ENCODE measurements at regions not wholly inside any gene's neighbourhood (a gene's known extent, or its start where the extent isn't known, plus 50 kb on each side); places are given as distances from the start of the nearest gene placed in this dataset.

GRCh38 chr18:51397347-51397962 lies 200.0 kb upstream of the MEX3C start:
- CTCF ChIA-PET (ENCODE audit: low intra/inter-chr PET ratio): no interaction called here
- DNase-seq (ENCODE audit: extremely low read depth in 1 of 4, low spot score in 3 of 4) (no peak), FAIRE-seq (no peak), ATAC-seq (no peak)
- Histone ChIP-seq H3K9ac (ENCODE audit: insufficient read depth in 1 of 2, low read depth in 2 of 2, low read length in 2 of 2) (no peak overlapping the region), H3K27ac (ENCODE audit: extremely low read depth, low read depth, low read length) (no peak overlapping the region), H3K27me3 (ENCODE audit: control insufficient read depth in 2 of 2, insufficient read depth in 2 of 2, low read length in 2 of 2) (no peaks in the 10 kb centered on the region), H3K4me1 (replicated peaks in 1 of 2; ENCODE audit: control insufficient read depth in 2 of 2, insufficient read depth in 2 of 2, low read length in 2 of 2) (no peaks in the 10 kb centered on the region), H3K36me3 (ENCODE audit: control insufficient read depth, insufficient read depth, low read length) (no peaks in the 10 kb centered on the region), H3K4me2 (ENCODE audit: insufficient read depth, low read length) (no peak overlapping the region), H2AFZ (ENCODE audit: low read depth, low read length) (no peak overlapping the region), H3K9me3 (replicated peaks; ENCODE audit: control insufficient read depth, insufficient read depth, low read depth, low read length) (no peaks in the 10 kb centered on the region), H3K79me2 (ENCODE audit: control insufficient read depth, insufficient read depth, low read length) (no peaks in the 10 kb centered on the region), H4K20me1 (replicated peaks; ENCODE audit: control insufficient read depth, insufficient read depth, low read length) (no peaks in the 10 kb centered on the region), H3K4me3 (no peak overlapping the region), H3K9me1 (ENCODE audit: control insufficient read depth, insufficient read depth, low read length) (no peaks in the 10 kb centered on the region)
- WGBS (ENCODE audit: insufficient coverage, low coverage, missing lambda C conversion rate): 0% methylated on average over 4 of the region's 4 CpGs
- POLR2A ChIA-PET: no interaction called here
- in situ Hi-C loops (cut with MboI) (loop anchor here (10.0 kb wide), 1 partner anchor 283 kb away; no protein-coding TSS in a partner anchor), intact Hi-C loops (cut with micrococcal nuclease) (no loop called here)
- no TSS peak for BruUV-seq (replicated peaks)
- TF ChIP-seq ZNF696 (CRISPR knock-in tag; conservative IDR thresholded peaks at IDR 0.05): no peak
- TF ChIP-seq EHMT2 (IDR thresholded peaks at IDR 0.05): no peak
- no peak for TF ChIP-seq RAD21 (CRISPR knock-in tag; conservative IDR thresholded peaks at IDR 0.05 in 1 of 2, IDR thresholded peaks at IDR 0.05 in 1 of 2)
- no peak for TF ChIP-seq NFE2L1 (tag; IDR thresholded peaks at IDR 0.05; ENCODE audit: borderline replicate concordance, low read depth)
- TF ChIP-seq KAT7 (CRISPR knock-in tag; IDR thresholded peaks at IDR 0.05; ENCODE audit: borderline replicate concordance): no peak
- TF ChIP-seq ZNF395 (CRISPR knock-in tag; IDR thresholded peaks at IDR 0.05): no peak

Data from K562 (cell line).